Suppressor macrophage (primary cell): ENCODE measurements at regions not wholly inside any gene's neighbourhood (a gene's known extent, or its start where the extent isn't known, plus 50 kb on each side); places are given as distances from the start of the nearest gene placed in this dataset.
"Not testable (repeated sequence)": the region's sequence is repeated elsewhere in the genome, so short reads cannot be mapped to it uniquely, and the experiment has no call there.

ENCODE experiments used
- DNase-seq, 4 experiments: peaks; one replicate each; pipeline ENCODE4 v3.0.0-alpha.2; 2020 to 2022

GRCh38 chr14:39554576-39554975 is 122.3 kb upstream of the FBXO33 start:
- no peak for DNase-seq

DNA sequence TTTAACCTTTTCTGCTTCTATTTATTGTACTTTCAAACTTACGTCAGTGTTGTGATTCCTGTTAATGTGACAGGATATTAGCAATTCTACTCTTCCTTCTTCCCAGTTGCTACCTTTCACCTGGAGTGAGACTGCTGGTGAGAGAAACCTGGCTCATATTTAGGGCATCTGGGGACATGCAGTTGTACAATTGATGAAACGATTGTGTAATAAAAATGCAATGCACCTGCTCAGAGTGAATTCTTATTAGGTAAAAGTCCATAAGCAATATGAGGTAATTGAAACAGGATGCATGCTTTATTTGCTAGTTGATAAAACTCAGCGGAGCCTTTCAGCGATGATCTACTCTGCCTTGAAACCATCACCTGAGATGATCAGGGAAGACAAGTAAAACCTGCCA is 116.1 kb upstream of the FBXO33 start:
- DNase-seq, result no peak

DNA sequence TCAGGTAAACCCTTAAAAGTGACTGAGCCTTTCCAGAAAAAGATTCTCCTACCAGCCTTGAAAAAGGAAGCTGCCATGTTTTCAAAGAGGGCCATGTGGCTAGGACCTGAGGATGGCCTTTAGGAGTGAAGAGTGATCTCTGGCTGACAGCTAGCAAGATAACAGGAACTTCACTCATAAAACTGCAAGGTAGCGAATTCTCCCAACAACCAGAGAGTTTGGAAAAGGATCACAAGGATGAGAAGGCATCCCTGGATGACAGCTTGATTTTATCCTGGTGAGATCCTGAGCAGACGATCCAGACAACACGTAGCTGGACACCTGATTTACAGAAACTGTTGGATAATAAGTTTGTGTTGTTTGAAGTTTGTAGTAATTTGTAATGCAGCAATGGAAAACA is 115.6 kb upstream of the FBXO33 start:
- no peak for DNase-seq

DNA sequence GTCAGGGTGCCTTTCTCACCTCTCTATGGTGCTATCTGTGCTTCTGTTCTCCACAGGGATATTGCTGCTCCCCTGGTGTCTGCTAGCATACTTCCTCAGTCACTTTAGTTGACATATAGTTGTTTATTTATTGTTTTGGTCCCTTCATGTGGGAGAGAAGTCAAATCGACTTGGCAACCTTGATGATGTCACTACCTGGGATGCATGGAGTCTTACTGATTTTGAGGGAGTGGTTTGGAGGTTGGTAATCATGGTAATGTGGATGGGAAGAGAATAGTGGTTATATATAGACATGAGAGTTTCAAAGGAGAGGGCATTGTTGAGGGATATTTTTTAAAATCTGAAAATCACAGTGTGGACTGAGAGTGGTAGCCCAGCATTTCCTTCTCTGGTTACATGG is 73.6 kb upstream of the FBXO33 start:
- no peak for DNase-seq

GRCh38 chr14:39500253-39500652 is 68.0 kb upstream of the FBXO33 start:
- no peak for DNase-seq

GRCh38 chr14:39499514-39499913 is 67.3 kb upstream of the FBXO33 start:
- no peak for DNase-seq

DNA sequence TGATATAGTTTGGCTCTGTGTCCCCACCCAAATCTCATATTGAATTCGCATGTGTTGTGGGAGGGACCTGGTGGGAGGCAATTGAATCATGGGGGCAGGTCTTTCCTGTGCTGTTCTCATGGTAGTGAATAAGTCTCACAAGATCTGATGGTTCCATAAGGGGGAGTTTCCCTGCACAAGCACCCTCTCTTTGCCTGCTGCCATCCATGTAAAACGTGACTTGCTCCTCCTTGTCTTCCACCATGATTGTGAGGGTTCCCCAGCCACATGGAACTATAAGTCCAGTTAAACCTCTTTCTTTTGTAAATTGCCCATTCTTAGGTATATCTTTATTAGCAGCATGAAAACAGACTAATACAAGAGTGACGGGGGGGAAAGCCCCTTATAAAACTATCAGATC is 65.4 kb upstream of the FBXO33 start:
- not testable (repeated sequence) for DNase-seq

DNA sequence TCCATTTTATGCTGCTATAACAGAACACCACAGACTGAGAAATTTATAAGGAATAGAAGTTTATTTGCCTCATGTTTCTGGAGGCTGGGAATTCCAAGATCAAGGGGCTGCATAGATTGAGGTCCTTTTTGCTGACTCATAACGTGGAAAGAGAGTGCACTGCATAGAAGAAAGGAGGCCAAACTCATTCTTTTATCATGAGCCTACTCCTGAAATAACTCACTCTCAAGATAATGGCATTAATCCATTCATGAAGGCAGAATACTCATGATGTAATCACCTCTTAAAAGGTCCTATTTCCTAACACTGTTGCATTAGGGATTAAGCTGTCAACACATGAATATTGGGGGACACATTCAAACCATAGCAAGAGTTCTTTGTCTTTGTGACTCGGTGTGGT is 60.0 kb upstream of the FBXO33 start:
- DNase-seq, result no peak

GRCh38 chr14:39491134-39491571 is 58.9 kb upstream of the FBXO33 start:
- peak in 3 of 4 experiments; percentile 10 to 63 (median 40) for DNase-seq

DNA sequence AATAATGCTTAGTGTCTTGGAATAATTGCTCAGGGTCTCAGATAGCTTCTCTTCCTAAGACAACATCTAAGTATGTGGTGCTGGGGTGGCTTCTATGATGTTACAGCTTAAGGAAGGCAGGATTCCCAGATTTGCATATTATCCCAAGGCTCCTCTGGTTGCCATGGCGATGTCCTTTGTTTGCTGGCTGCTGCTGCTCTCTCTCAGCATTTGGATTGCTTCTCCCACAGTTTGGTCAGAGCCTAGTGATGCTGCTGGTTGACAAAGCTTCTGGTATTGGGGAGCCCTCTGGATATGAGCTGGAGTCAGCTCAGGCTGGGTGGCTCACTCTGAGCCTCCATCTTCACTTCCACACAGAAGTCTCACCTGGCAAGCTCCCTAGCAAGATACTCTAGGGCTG is 56.4 kb upstream of the FBXO33 start:
- no peak for DNase-seq

GRCh38 chr14:39483682-39484081 is 51.4 kb upstream of the FBXO33 start:
- DNase-seq, result no peak
